IMR-90 (cell line): ENCODE measurements at regions not wholly inside any gene's neighbourhood (a gene's known extent, or its start where the extent isn't known, plus 50 kb on each side); places are given as distances from the start of the nearest gene placed in this dataset.

Experiments
- ATAC-seq: fragments of 200-7000 bp; cut with Tn5 transposase; 2 replicates; pipeline ENCODE4 v1.9.1; 2020; ENCODE audit warnings: low read depth, mild to moderate bottlenecking, moderate library complexity
- BruUV-seq: library from RNA; stranded (reverse); fragments of 400-500 nt; replicated peaks from 2 replicates; lab custom pipeline; 2021; lab: Mats Ljungman, UMichigan
- CTCF ChIA-PET: fragments of 300-600 bp; formaldehyde crosslinking; extraction: SDS; loops from one replicate; lab custom pipeline; 2021; ENCODE audit warnings: antibody characterized with exemption; lab: Yijun Ruan, JAX
- POLR2A ChIA-PET: fragments of 300-600 bp; sonication (Branson Sonifier 250); formaldehyde crosslinking; loops from one replicate; lab custom pipeline; 2022; ENCODE audit warnings: antibody characterized with exemption; ENCODE audit not compliant: unreplicated experiment; lab: Charles Lee
- DNase-seq: peaks from one replicate; pipeline ENCODE4 v3.0.0; 2013
- H2AFZ ChIP-seq: replicated peaks from 2 replicates; pipeline ENCODE3; 2013; ENCODE audit warnings: low read length, mild to moderate bottlenecking; ENCODE audit not compliant: poor library complexity
- H2AK5ac ChIP-seq: 2 replicates; pipeline ENCODE4 v1.6.1; 2013; ENCODE audit warnings: low read depth, low read length, inconsistent platforms
- H2AK9ac ChIP-seq: replicated peaks from 2 replicates; pipeline ENCODE3; 2013; ENCODE audit warnings: mild to moderate bottlenecking, low read depth, low read length, moderate library complexity; ENCODE audit not compliant: poor library complexity
- H2BK120ac ChIP-seq: 2 replicates; pipeline ENCODE4 v1.6.1; 2013; ENCODE audit warnings: low read depth, low read length, inconsistent platforms
- H2BK15ac ChIP-seq: 3 replicates; pipeline ENCODE4 v1.6.1; 2013; ENCODE audit warnings: low read depth, low read length, inconsistent platforms
- H2BK20ac ChIP-seq: 2 replicates; pipeline ENCODE4 v1.6.1; 2013; ENCODE audit warnings: low read depth, mild to moderate bottlenecking, inconsistent platforms, low read length, moderate library complexity
- H2BK5ac ChIP-seq: 2 replicates; pipeline ENCODE4 v1.6.1; 2013; ENCODE audit warnings: mild to moderate bottlenecking, low read depth, low read length, inconsistent platforms; ENCODE audit not compliant: poor library complexity, severe bottlenecking
- H3K14ac ChIP-seq: replicated peaks from 2 replicates; pipeline ENCODE4 v1.6.1; 2013; ENCODE audit warnings: low read depth, low read length, inconsistent platforms
- H3K18ac ChIP-seq: 2 replicates; pipeline ENCODE4 v1.6.1; 2013; ENCODE audit warnings: low read depth, low read length, control low read depth
- H3K23ac ChIP-seq: 2 replicates; pipeline ENCODE4 v1.6.1; 2013; ENCODE audit warnings: low read depth, low read length, inconsistent platforms
- H3K27ac ChIP-seq: 2 replicates; pipeline ENCODE4 v1.5.1; 2013; ENCODE audit warnings: mild to moderate bottlenecking, control low read depth, low read length; ENCODE audit not compliant: insufficient read depth
- H3K27me3 ChIP-seq: 2 replicates; pipeline ENCODE4 v1.6.1; 2013; ENCODE audit warnings: low read length; ENCODE audit not compliant: control insufficient read depth, insufficient read depth
- H3K36me3 ChIP-seq: 2 replicates; pipeline ENCODE4 v1.6.1; 2013; ENCODE audit warnings: low read length, mixed read lengths; ENCODE audit not compliant: control insufficient read depth, insufficient read depth
- H3K4ac ChIP-seq: 2 replicates; pipeline ENCODE4 v1.6.1; 2013; ENCODE audit warnings: low read depth, low read length, inconsistent platforms
- H3K4me1 ChIP-seq: 2 replicates; pipeline ENCODE4 v1.6.1; 2013; ENCODE audit warnings: low read length, mixed read lengths; ENCODE audit not compliant: control insufficient read depth, insufficient read depth
- H3K4me2 ChIP-seq: 2 replicates; pipeline ENCODE4 v1.6.1; 2013; ENCODE audit warnings: low read depth, mild to moderate bottlenecking, control low read depth, low read length, moderate library complexity
- H3K4me3 ChIP-seq: 2 replicates; pipeline ENCODE4 v1.5.1; 2013; ENCODE audit warnings: low read depth, mild to moderate bottlenecking, control low read depth, low read length, moderate library complexity; ENCODE audit not compliant: insufficient read depth
- H3K56ac ChIP-seq: 2 replicates; pipeline ENCODE4 v1.6.1; 2013; ENCODE audit warnings: low read length, inconsistent platforms; ENCODE audit not compliant: insufficient read depth; ENCODE audit errors: extremely low read depth
- H3K79me1 ChIP-seq, 2 experiments: 2 replicates each; pipeline ENCODE4 v1.6.1; 2013; ENCODE audit warnings: low read length in 2 of 2, inconsistent platforms in 1 of 2, low read depth in 1 of 2
- H3K9ac ChIP-seq: 2 replicates; pipeline ENCODE4 v1.6.1; 2013; ENCODE audit warnings: low read depth, low read length, control low read depth
- H3K9me1 ChIP-seq: 2 replicates; pipeline ENCODE4 v1.6.1; 2013; ENCODE audit warnings: low read length, inconsistent platforms; ENCODE audit not compliant: insufficient read depth
- H3K9me3 ChIP-seq: 2 replicates; pipeline ENCODE4 v1.6.1; 2013; ENCODE audit warnings: low read length; ENCODE audit not compliant: control insufficient read depth, insufficient read depth
- H4K20me1 ChIP-seq: 2 replicates; pipeline ENCODE4 v1.6.1; 2013; ENCODE audit warnings: low read length, inconsistent platforms; ENCODE audit not compliant: insufficient read depth
- H4K5ac ChIP-seq: 2 replicates; pipeline ENCODE4 v1.6.1; 2013; ENCODE audit warnings: mild to moderate bottlenecking, low read depth, low read length, control low read depth
- H4K8ac ChIP-seq, 2 experiments: 2 replicates each; pipeline ENCODE4 v1.6.1; 2013; ENCODE audit warnings: low read depth in 2 of 2, low read length in 2 of 2, control low read depth in 1 of 2, inconsistent platforms in 1 of 2
- H4K91ac ChIP-seq: 2 replicates; pipeline ENCODE4 v1.6.1; 2013; ENCODE audit warnings: low read depth, low read length, inconsistent platforms; ENCODE audit not compliant: insufficient read depth
- BHLHE40 ChIP-seq: fragments of 150-350 bp; IDR thresholded peaks from 2 replicates; pipeline ENCODE4 v1.6.1; 2016; ENCODE audit warnings: mild to moderate bottlenecking, low read depth, low read length
- CEBPB ChIP-seq: IDR thresholded peaks from 2 replicates; pipeline ENCODE4 v1.6.1; 2012; ENCODE audit warnings: low read depth, low read length, improper control_type of control experiment
- CHD1 ChIP-seq: IDR thresholded peaks from 2 replicates; pipeline ENCODE4 v1.6.1; 2012; ENCODE audit warnings: low read depth, low read length, improper control_type of control experiment
- CTCF ChIP-seq: conservative IDR thresholded peaks from 2 replicates; pipeline ENCODE4 v1.5.1; 2012; ENCODE audit warnings: mild to moderate bottlenecking, low read depth, low read length, improper control_type of control experiment
- ELK1 ChIP-seq: fragments of 150-350 bp; IDR thresholded peaks from 2 replicates; pipeline ENCODE4 v1.6.1; 2016; ENCODE audit warnings: low read depth, mild to moderate bottlenecking, low read length, moderate library complexity, borderline replicate concordance
- FOS ChIP-seq: fragments of 150-350 bp; IDR thresholded peaks from 2 replicates; pipeline ENCODE4 v1.6.1; 2016; ENCODE audit warnings: low read depth, low read length
- MAFK ChIP-seq: IDR thresholded peaks from 2 replicates; pipeline ENCODE4 v1.6.1; 2012; ENCODE audit warnings: low read depth, low read length, improper control_type of control experiment
- MAZ ChIP-seq: IDR thresholded peaks from 2 replicates; pipeline ENCODE4 v1.6.1; 2012; ENCODE audit warnings: low read depth, mild to moderate bottlenecking, low read length, improper control_type of control experiment, moderate library complexity, borderline replicate concordance
- MXI1 ChIP-seq: IDR thresholded peaks from 2 replicates; pipeline ENCODE4 v1.6.1; 2012; ENCODE audit warnings: low read depth, mild to moderate bottlenecking, low read length, moderate library complexity, borderline replicate concordance
- NFE2L2 ChIP-seq: fragments of 150-350 bp; IDR thresholded peaks from 2 replicates; pipeline ENCODE4 v1.6.1; 2016; ENCODE audit warnings: low read depth, mild to moderate bottlenecking, low read length
- POLR2A ChIP-seq: IDR thresholded peaks from 2 replicates; pipeline ENCODE4 v1.6.1; 2012; ENCODE audit warnings: mild to moderate bottlenecking, low read depth, low read length
- RAD21 ChIP-seq: IDR thresholded peaks from 2 replicates; pipeline ENCODE4 v1.6.1; 2012; ENCODE audit warnings: low read length, improper control_type of control experiment
- RCOR1 ChIP-seq: IDR thresholded peaks from 2 replicates; pipeline ENCODE4 v1.6.1; 2012; ENCODE audit warnings: mild to moderate bottlenecking, low read length, improper control_type of control experiment; ENCODE audit not compliant: insufficient replicate concordance
- RFX5 ChIP-seq: IDR thresholded peaks from 2 replicates; pipeline ENCODE4 v1.8.0; 2012; ENCODE audit warnings: low read depth, mild to moderate bottlenecking, low read length, moderate library complexity
- SMC3 ChIP-seq: fragments of 150-350 bp; IDR thresholded peaks from 2 replicates; pipeline ENCODE4 v1.6.1; 2016; ENCODE audit warnings: low read depth, mild to moderate bottlenecking, antibody characterized with exemption, low read length, moderate library complexity
- USF2 ChIP-seq: fragments of 150-350 bp; IDR thresholded peaks from 2 replicates; pipeline ENCODE4 v1.6.1; 2017; ENCODE audit warnings: mild to moderate bottlenecking, antibody characterized with exemption, low read length, low read depth
- WGBS, 2 experiments: methylation state at CpG; one replicate each; pipeline versions ENCODE4 v1.1.5 to v1.1.7; 2013; ENCODE audit warnings: missing lambda C conversion rate in 2 of 2; ENCODE audit not compliant: insufficient read length in 1 of 2; ENCODE audit errors: extremely low coverage in 2 of 2; 5-methylcytosine and 5-hydroxymethylcytosine counted together
- dilution Hi-C: fragments of 300-500 bp; cut with HindIII; formaldehyde crosslinking; loops from one replicate; pipeline ENCODE4 v1.14.3; 2018; ENCODE audit warnings: low sequenced_read_pairs; ENCODE audit not compliant: unreplicated experiment
- in situ Hi-C: fragments of 300-500 bp; cut with MboI; formaldehyde crosslinking; loops from 3 replicates; pipeline ENCODE4 v1.14.3; 2019; ENCODE audit warnings: low sequenced_read_pairs, inconsistent platforms, mixed read lengths
- intact Hi-C: fragments of 100-400 bp; cut with micrococcal nuclease; formaldehyde crosslinking; loops from 2 replicates; pipeline ENCODE4 v1.10.0; 2022

GRCh38 chr2:103616891-103617290 lies 855.1 kb downstream of the TMEM182 start:
- no peak overlapping the region for H2BK20ac ChIP-seq
- H3K23ac ChIP-seq: no peak overlapping the region
- H3K27me3 ChIP-seq: no peaks in the 10 kb centered on the region
- TF ChIP-seq USF2 (no peak), RAD21 (no peak), RCOR1 (no peak), MXI1 (no peak), MAFK (no peak), ELK1 (no peak), RFX5 (no peak), POLR2A (no peak), BHLHE40 (no peak), FOS (no peak), CHD1 (no peak), CEBPB (no peak), NFE2L2 (no peak), CTCF (no peak), SMC3 (no peak), MAZ (no peak)
- no CpG with 5 or more reads among the region's 4 CpGs for WGBS, 2 experiments
- H3K4me2 ChIP-seq: no peak overlapping the region
- DNase-seq (no peak), ATAC-seq (no peak)
- H3K9me1 ChIP-seq: no peaks in the 10 kb centered on the region
- H3K9ac ChIP-seq: no peak overlapping the region
- in situ Hi-C loops: no loop called here
- dilution Hi-C loops: no loop called here
- no TSS peak for BruUV-seq
- H3K14ac ChIP-seq: no peak overlapping the region
- H3K18ac ChIP-seq: no peak overlapping the region
- no peaks in the 10 kb centered on the region for H4K20me1 ChIP-seq
- H4K8ac ChIP-seq: no peak overlapping the region
- H2AK9ac ChIP-seq: no peak overlapping the region
- no peak overlapping the region for H4K91ac ChIP-seq
- H3K4me3 ChIP-seq: no peak overlapping the region
- intact Hi-C loops: no loop called here
- no peak overlapping the region for H2BK120ac ChIP-seq
- H4K5ac ChIP-seq: no peak overlapping the region
- no peak overlapping the region for H2AK5ac ChIP-seq
- no peaks in the 10 kb centered on the region for H3K4me1 ChIP-seq
- ChIA-PET POLR2A (no interaction called here), CTCF (no interaction called here)
- H3K56ac ChIP-seq: no peak overlapping the region
- no peaks in the 10 kb centered on the region for H3K36me3 ChIP-seq
- no peak overlapping the region for H3K4ac ChIP-seq
- H3K9me3 ChIP-seq: peaks cover 16% of the 10 kb centered on the region
- no peaks in the 10 kb centered on the region for H3K79me1 ChIP-seq
- H3K27ac ChIP-seq: no peak overlapping the region
- no peak overlapping the region for H2AFZ ChIP-seq
- H2BK15ac ChIP-seq: no peak overlapping the region
- H2BK5ac ChIP-seq: no peak overlapping the region
